OCI-LY1 (cell line): ENCODE measurements at regions not wholly inside any gene's neighbourhood (a gene's known extent, or its start where the extent isn't known, plus 50 kb on each side); places are given as distances from the start of the nearest gene placed in this dataset.

ENCODE experiments used
- H2AFZ ChIP-seq: fragments of 200-600 bp; sonication (generic), shearing (Covaris generic); 2 replicates; pipeline ENCODE4 v1.6.0; 2014; ENCODE audit warnings: antibody characterized with exemption, mild to moderate bottlenecking, low read length
- H3F3A ChIP-seq: fragments of 200-600 bp; sonication (generic), shearing (Covaris generic); 2 replicates; pipeline ENCODE4 v1.6.0; 2014; ENCODE audit warnings: mild to moderate bottlenecking, antibody characterized with exemption, low read length, moderate library complexity; ENCODE audit not compliant: insufficient read depth
- H3K27ac ChIP-seq: fragments of 200-600 bp; sonication (generic); 2 replicates; pipeline ENCODE4 v1.5.1; 2014; ENCODE audit warnings: low read length, mixed run types, mild to moderate bottlenecking, low read depth; ENCODE audit not compliant: poor library complexity, severe bottlenecking
- H3K27me3 ChIP-seq: fragments of 200-600 bp; sonication (generic); 2 replicates; pipeline ENCODE4 v1.6.0; 2014; ENCODE audit warnings: antibody characterized with exemption, mild to moderate bottlenecking, low read length, moderate library complexity; ENCODE audit not compliant: insufficient read depth
- H3K36me3 ChIP-seq: fragments of 200-600 bp; sonication (generic); 2 replicates; pipeline ENCODE4 v1.6.1; 2014; ENCODE audit warnings: mild to moderate bottlenecking, antibody characterized with exemption, low read length, moderate library complexity, mixed read lengths; ENCODE audit not compliant: insufficient read depth
- H3K4me1 ChIP-seq: fragments of 200-600 bp; sonication (generic); 2 replicates; pipeline ENCODE4 v1.5.1; 2014; ENCODE audit warnings: mild to moderate bottlenecking, low read length, moderate library complexity; ENCODE audit not compliant: insufficient read depth, severe bottlenecking
- H3K4me2 ChIP-seq: fragments of 200-600 bp; sonication (generic), shearing (Covaris generic); 2 replicates; pipeline ENCODE4 v1.6.1; 2014; ENCODE audit warnings: low read length
- H3K4me3 ChIP-seq: fragments of 200-600 bp; sonication (generic); 2 replicates; pipeline ENCODE4 v1.5.1; 2014; ENCODE audit warnings: low read length, low read depth, mild to moderate bottlenecking, mixed read lengths; ENCODE audit not compliant: poor library complexity, severe bottlenecking
- H3K79me2 ChIP-seq: fragments of 200-600 bp; shearing (Covaris generic); 2 replicates; pipeline ENCODE4 v1.6.1; 2016; ENCODE audit warnings: mixed run types, low read length, mixed read lengths; ENCODE audit not compliant: insufficient read depth
- H3K9ac ChIP-seq: fragments of 200-600 bp; sonication (generic), shearing (Covaris generic); 2 replicates; pipeline ENCODE4 v1.6.1; 2014; ENCODE audit warnings: mild to moderate bottlenecking, low read length, mixed read lengths
- H3K9me2 ChIP-seq: fragments of 200-600 bp; sonication (generic), shearing (Covaris generic); 2 replicates; pipeline ENCODE4 v1.6.1; 2014; ENCODE audit warnings: low read depth, mild to moderate bottlenecking, low read length, mixed read lengths
- H3K9me3 ChIP-seq: fragments of 200-600 bp; shearing (Covaris generic); 2 replicates; pipeline ENCODE4 v1.6.1; 2014; ENCODE audit warnings: low read length, mixed read lengths
- H4K20me1 ChIP-seq: fragments of 200-600 bp; sonication (generic), shearing (Covaris generic); 2 replicates; pipeline ENCODE4 v1.6.0; 2016; ENCODE audit warnings: mild to moderate bottlenecking, low read length; ENCODE audit not compliant: insufficient read depth
- CTCF ChIP-seq: fragments of 200-600 bp; sonication (generic), shearing (Covaris generic); IDR thresholded peaks from 2 replicates; pipeline ENCODE4 v1.5.1; 2017; ENCODE audit warnings: mild to moderate bottlenecking, antibody characterized with exemption, low read length, moderate library complexity, mixed read lengths
- EZH2 ChIP-seq: fragments of 200-600 bp; sonication (generic), shearing (Covaris generic); IDR thresholded peaks from 2 replicates; pipeline ENCODE4 v1.8.0; 2017; ENCODE audit warnings: borderline replicate concordance, mixed run types, mild to moderate bottlenecking, antibody characterized with exemption, low read length, moderate library complexity, mixed read lengths

- no peaks in the 10 kb centered on the region for H3K36me3 ChIP-seq
- H3F3A ChIP-seq: no peaks in the 10 kb centered on the region
- H3K4me1 ChIP-seq: no peaks in the 10 kb centered on the region
- H3K9ac ChIP-seq: no peak overlapping the region
- H3K9me3 ChIP-seq: no peaks in the 10 kb centered on the region
- no peaks in the 10 kb centered on the region for H3K9me2 ChIP-seq
- no peaks in the 10 kb centered on the region for H4K20me1 ChIP-seq
- TF ChIP-seq EZH2 (no peak), CTCF (no peak)
- H3K4me2 ChIP-seq: no peak overlapping the region
- no peaks in the 10 kb centered on the region for H3K27me3 ChIP-seq
- no peak overlapping the region for H2AFZ ChIP-seq
- no peaks in the 10 kb centered on the region for H3K79me2 ChIP-seq
- H3K4me3 ChIP-seq: no peak overlapping the region
- no peak overlapping the region for H3K27ac ChIP-seq
Measured at GRCh38 chr2:41764131-41764530, 283.7 kb upstream of the PKDCC start.

GRCh38 chr2:41764919-41765318 lies 282.9 kb upstream of the PKDCC start:
- Histone ChIP-seq H3K9me3 (no peaks in the 10 kb centered on the region), H3K79me2 (no peaks in the 10 kb centered on the region), H3K27ac (no peak overlapping the region), H3K4me1 (no peaks in the 10 kb centered on the region), H3K36me3 (no peaks in the 10 kb centered on the region), H3K4me3 (no peak overlapping the region), H3K27me3 (no peaks in the 10 kb centered on the region), H4K20me1 (no peaks in the 10 kb centered on the region), H3K9me2 (no peaks in the 10 kb centered on the region), H3F3A (no peaks in the 10 kb centered on the region), H2AFZ (no peak overlapping the region), H3K4me2 (no peak overlapping the region), H3K9ac (no peak overlapping the region)
- no peak for TF ChIP-seq CTCF
- TF ChIP-seq EZH2: no peak

- Histone ChIP-seq H3K4me2 (no peak overlapping the region), H3K9me3 (no peaks in the 10 kb centered on the region), H3K79me2 (no peaks in the 10 kb centered on the region), H3K36me3 (no peaks in the 10 kb centered on the region), H4K20me1 (no peaks in the 10 kb centered on the region), H3K27me3 (no peaks in the 10 kb centered on the region; the same call in 1 of the 2 replicates), H3K4me1 (no peaks in the 10 kb centered on the region), H3K9me2 (no peaks in the 10 kb centered on the region), H3F3A (no peaks in the 10 kb centered on the region), H2AFZ (no peak overlapping the region), H3K9ac (no peak overlapping the region), H3K27ac (no peak overlapping the region), H3K4me3 (no peak overlapping the region)
- no peak for TF ChIP-seq CTCF
- TF ChIP-seq EZH2: no peak
Measured at GRCh38 chr2:41768310-41768709, 279.5 kb upstream of the PKDCC start.
